SK-N-SH (cell line): ENCODE measurements at regions not wholly inside any gene's neighbourhood (a gene's known extent, or its start where the extent isn't known, plus 50 kb on each side); places are given as distances from the start of the nearest gene placed in this dataset.

Source experiments
- CTCF ChIA-PET: fragments of 300-600, 350-600 bp; formaldehyde crosslinking; extraction: SDS; loops from one replicate; lab custom pipeline; 2021; lab: Yijun Ruan, JAX
- POLR2A ChIA-PET: fragments of 350-600 bp; sonication (Branson Sonifier 250); formaldehyde crosslinking; extraction: SDS; loops from one replicate; lab custom pipeline; 2020; ENCODE audit warnings: antibody characterized with exemption, inconsistent platforms; lab: Yijun Ruan, JAX
- DNase-seq: peaks from one replicate; pipeline ENCODE4 v3.0.0; 2012
- H2AFZ ChIP-seq: fragments of 200-600 bp; sonication (generic); 2 replicates; pipeline ENCODE4 v1.8.1; 2016; ENCODE audit warnings: antibody characterized with exemption, mild to moderate bottlenecking, low read depth
- H3F3A ChIP-seq: fragments of 200-600 bp; sonication (generic); replicated peaks from 2 replicates; pipeline ENCODE3; 2016; ENCODE audit warnings: antibody characterized with exemption, mild to moderate bottlenecking; ENCODE audit not compliant: insufficient read depth
- H3K27ac ChIP-seq, 2 experiments: fragments of 200-500 bp in 1 of 2; fragments of 200-600 bp in 1 of 2; sonication (Bioruptor generic) in 1 of 2; sonication (generic), shearing (Covaris generic) in 1 of 2; 2 replicates each; pipeline versions ENCODE4 v1.5.1 to v1.6.1; 2014 to 2016; ENCODE audit warnings: low read depth in 2 of 2, inconsistent platforms in 1 of 2, low read length in 1 of 2, mild to moderate bottlenecking in 1 of 2, mixed read lengths in 1 of 2
- H3K27me3 ChIP-seq: fragments of 200-600 bp; sonication (generic), shearing (Covaris generic); 2 replicates; pipeline ENCODE4 v1.6.1; 2016; ENCODE audit warnings: mixed run types; ENCODE audit not compliant: insufficient read depth
- H3K36me3 ChIP-seq, 2 experiments: fragments of 200-500 bp in 1 of 2; fragments of 200-600 bp in 1 of 2; sonication (Bioruptor generic) in 1 of 2; sonication (generic) in 1 of 2; replicated peaks in 1 of 2; 2 replicates each; pipeline versions ENCODE3 to v1.5.1; 2014 to 2016; ENCODE audit warnings: low read length in 1 of 2, mild to moderate bottlenecking in 1 of 2; ENCODE audit not compliant: insufficient read depth in 2 of 2, control insufficient read depth in 1 of 2
- H3K4me1 ChIP-seq, 2 experiments: fragments of 200-500 bp in 1 of 2; fragments of 200-600 bp in 1 of 2; sonication (Bioruptor generic) in 1 of 2; sonication (generic), shearing (Covaris generic) in 1 of 2; 2 replicates each; pipeline versions ENCODE4 v1.5.1 to v1.6.1; 2014 to 2016; ENCODE audit warnings: low read depth in 1 of 2, low read length in 1 of 2, mixed run types in 1 of 2; ENCODE audit not compliant: insufficient read depth in 2 of 2, control insufficient read depth in 1 of 2
- H3K4me2 ChIP-seq: fragments of 200-600 bp; sonication (generic), shearing (Covaris generic); 2 replicates; pipeline ENCODE4 v1.6.1; 2017; ENCODE audit warnings: mixed run types
- H3K4me3 ChIP-seq, 2 experiments: fragments of 200-500 bp in 1 of 2; fragments of 200-600 bp in 1 of 2; sonication (Bioruptor generic) in 1 of 2; sonication (generic), shearing (Covaris generic) in 1 of 2; 2 replicates each; pipeline versions ENCODE4 v1.5.1 to v1.8.1; 2014 to 2016; ENCODE audit warnings: low read depth in 2 of 2, inconsistent platforms in 1 of 2, low read length in 1 of 2, mild to moderate bottlenecking in 1 of 2, mixed read lengths in 1 of 2, moderate library complexity in 1 of 2
- H3K79me2 ChIP-seq: fragments of 200-600 bp; sonication (generic); 2 replicates; pipeline ENCODE4 v1.8.1; 2017; ENCODE audit warnings: mild to moderate bottlenecking; ENCODE audit not compliant: insufficient read depth
- H3K9ac ChIP-seq: fragments of 200-600 bp; sonication (generic); 2 replicates; pipeline ENCODE4 v1.6.1; 2017; ENCODE audit warnings: mixed run types
- H3K9me2 ChIP-seq: fragments of 200-600 bp; sonication (generic); 2 replicates; pipeline ENCODE4 v1.6.1; 2017; ENCODE audit warnings: mixed run types
- H3K9me3 ChIP-seq: fragments of 200-600 bp; sonication (generic); 2 replicates; pipeline ENCODE4 v1.6.1; 2017; ENCODE audit warnings: mixed run types, mild to moderate bottlenecking, moderate library complexity
- H4K20me1 ChIP-seq: fragments of 200-600 bp; sonication (generic); 2 replicates; pipeline ENCODE4 v1.6.1; 2017; ENCODE audit warnings: mild to moderate bottlenecking, mixed run types; ENCODE audit not compliant: insufficient read depth
- CHD2 ChIP-seq: fragments of 150-350 bp; IDR thresholded peaks from 2 replicates; pipeline ENCODE4 v1.6.1; 2018; ENCODE audit warnings: low read length; ENCODE audit not compliant: partially characterized antibody
- ELF1 ChIP-seq: IDR thresholded peaks from 2 replicates; pipeline ENCODE4 v1.4.0; 2012
- FOSL2 ChIP-seq: IDR thresholded peaks from 2 replicates; pipeline ENCODE4 v1.4.0; 2012; ENCODE audit warnings: low read depth, mild to moderate bottlenecking, moderate library complexity, borderline replicate concordance
- FOXJ3 ChIP-seq: sonication (generic); formaldehyde crosslinking; IDR thresholded peaks from 2 replicates; pipeline ENCODE4 v1.5.1; 2020; ENCODE audit warnings: mild to moderate bottlenecking, missing genetic modification reagents
- JUND ChIP-seq: IDR thresholded peaks from 2 replicates; pipeline ENCODE4 v1.4.0; 2012
- MXI1 ChIP-seq: IDR thresholded peaks from 2 replicates; pipeline ENCODE4 v1.6.1; 2012; ENCODE audit warnings: mild to moderate bottlenecking, low read depth, low read length, improper control_type of control experiment
- NFIC ChIP-seq: IDR thresholded peaks from 2 replicates; pipeline ENCODE4 v1.4.0; 2012; ENCODE audit warnings: borderline replicate concordance
- NRF1 ChIP-seq: IDR thresholded peaks from 2 replicates; pipeline ENCODE4 v1.6.1; 2012; ENCODE audit warnings: low read depth, mild to moderate bottlenecking, low read length
- POLR2AphosphoS5 ChIP-seq: IDR thresholded peaks from 2 replicates; pipeline ENCODE4 v1.6.1; 2012; ENCODE audit warnings: low read depth, low read length
- RCOR1 ChIP-seq: fragments of 150-350 bp; IDR thresholded peaks from 2 replicates; pipeline ENCODE4 v1.6.1; 2017; ENCODE audit warnings: antibody characterized with exemption, low read length
- RFX5 ChIP-seq: IDR thresholded peaks from 2 replicates; pipeline ENCODE4 v1.6.1; 2012; ENCODE audit warnings: mild to moderate bottlenecking, improper control_type of control experiment, low read length
- SIN3A ChIP-seq: IDR thresholded peaks from 2 replicates; pipeline ENCODE4 v1.6.1; 2012; ENCODE audit warnings: low read depth, mild to moderate bottlenecking, low read length, moderate library complexity, borderline replicate concordance
- TAF1 ChIP-seq: IDR thresholded peaks from 2 replicates; pipeline ENCODE4 v1.6.1; 2012; ENCODE audit warnings: low read depth, mild to moderate bottlenecking, low read length, moderate library complexity, borderline replicate concordance
- TCF12 ChIP-seq: IDR thresholded peaks from 2 replicates; pipeline ENCODE4 v1.4.0; 2012
- YY1 ChIP-seq: IDR thresholded peaks from 2 replicates; pipeline ENCODE4 v1.4.0; 2012; ENCODE audit warnings: low read depth, mild to moderate bottlenecking
- WGBS: methylation state at CpG from one replicate; pipeline ENCODE4 v1.1.6; 2017; ENCODE audit warnings: low lambda C conversion rate; 5-methylcytosine and 5-hydroxymethylcytosine counted together
- TF ChIP-seq, protein P1 (sequence below): IDR thresholded peaks from 2 replicates; pipeline ENCODE4 v1.6.1; 2012; ENCODE audit warnings: mild to moderate bottlenecking, low read depth, low read length, moderate library complexity
- TF ChIP-seq, protein P2 (sequence below): fragments of 200-600 bp; sonication (generic); IDR thresholded peaks from 2 replicates; pipeline ENCODE4 v1.6.1; 2017; ENCODE audit warnings: antibody characterized with exemption, mild to moderate bottlenecking, moderate library complexity
- TF ChIP-seq, protein P3 (sequence below): IDR thresholded peaks from 2 replicates; pipeline ENCODE4; 2012
- TF ChIP-seq, protein P4 (sequence below): IDR thresholded peaks from 2 replicates; pipeline ENCODE4 v1.4.0; 2012; ENCODE audit warnings: low read depth, borderline replicate concordance

- Histone ChIP-seq H3K9ac (no peak overlapping the region), H3F3A (peaks cover 7% of the 10 kb centered on the region), H3K4me3 (no peak overlapping the region), H3K9me3 (no peaks in the 10 kb centered on the region), H3K4me2 (no peak overlapping the region), H4K20me1 (no peaks in the 10 kb centered on the region), H3K27ac (no peak overlapping the region), H3K36me3 (no peaks in the 10 kb centered on the region), H3K27me3 (no peaks in the 10 kb centered on the region), H3K4me1 (peaks cover 0 to 1% of the 10 kb centered on the region in 2 experiments; a peak in 1 of 4 replicates), H2AFZ (no peak overlapping the region), H3K79me2 (no peaks in the 10 kb centered on the region), H3K9me2 (no peaks in the 10 kb centered on the region)
- no peak for DNase-seq
- ChIA-PET POLR2A (no interaction called here), CTCF (interaction anchor here (0.6 to 1.3 kb wide), 4 partner anchors 15 to 144 kb away, joined by 3 read pairs; no protein-coding TSS in a partner anchor)
- 36% methylated on average over 3 of the region's 3 CpGs for WGBS
- TF ChIP-seq RFX5 (no peak), MXI1 (no peak), YY1 (no peak), NFIC (no peak), SIN3A (no peak)
- TF ChIP-seq, protein P1, sequence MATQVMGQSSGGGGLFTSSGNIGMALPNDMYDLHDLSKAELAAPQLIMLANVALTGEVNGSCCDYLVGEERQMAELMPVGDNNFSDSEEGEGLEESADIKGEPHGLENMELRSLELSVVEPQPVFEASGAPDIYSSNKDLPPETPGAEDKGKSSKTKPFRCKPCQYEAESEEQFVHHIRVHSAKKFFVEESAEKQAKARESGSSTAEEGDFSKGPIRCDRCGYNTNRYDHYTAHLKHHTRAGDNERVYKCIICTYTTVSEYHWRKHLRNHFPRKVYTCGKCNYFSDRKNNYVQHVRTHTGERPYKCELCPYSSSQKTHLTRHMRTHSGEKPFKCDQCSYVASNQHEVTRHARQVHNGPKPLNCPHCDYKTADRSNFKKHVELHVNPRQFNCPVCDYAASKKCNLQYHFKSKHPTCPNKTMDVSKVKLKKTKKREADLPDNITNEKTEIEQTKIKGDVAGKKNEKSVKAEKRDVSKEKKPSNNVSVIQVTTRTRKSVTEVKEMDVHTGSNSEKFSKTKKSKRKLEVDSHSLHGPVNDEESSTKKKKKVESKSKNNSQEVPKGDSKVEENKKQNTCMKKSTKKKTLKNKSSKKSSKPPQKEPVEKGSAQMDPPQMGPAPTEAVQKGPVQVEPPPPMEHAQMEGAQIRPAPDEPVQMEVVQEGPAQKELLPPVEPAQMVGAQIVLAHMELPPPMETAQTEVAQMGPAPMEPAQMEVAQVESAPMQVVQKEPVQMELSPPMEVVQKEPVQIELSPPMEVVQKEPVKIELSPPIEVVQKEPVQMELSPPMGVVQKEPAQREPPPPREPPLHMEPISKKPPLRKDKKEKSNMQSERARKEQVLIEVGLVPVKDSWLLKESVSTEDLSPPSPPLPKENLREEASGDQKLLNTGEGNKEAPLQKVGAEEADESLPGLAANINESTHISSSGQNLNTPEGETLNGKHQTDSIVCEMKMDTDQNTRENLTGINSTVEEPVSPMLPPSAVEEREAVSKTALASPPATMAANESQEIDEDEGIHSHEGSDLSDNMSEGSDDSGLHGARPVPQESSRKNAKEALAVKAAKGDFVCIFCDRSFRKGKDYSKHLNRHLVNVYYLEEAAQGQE: no peak
- TF ChIP-seq, protein P2, sequence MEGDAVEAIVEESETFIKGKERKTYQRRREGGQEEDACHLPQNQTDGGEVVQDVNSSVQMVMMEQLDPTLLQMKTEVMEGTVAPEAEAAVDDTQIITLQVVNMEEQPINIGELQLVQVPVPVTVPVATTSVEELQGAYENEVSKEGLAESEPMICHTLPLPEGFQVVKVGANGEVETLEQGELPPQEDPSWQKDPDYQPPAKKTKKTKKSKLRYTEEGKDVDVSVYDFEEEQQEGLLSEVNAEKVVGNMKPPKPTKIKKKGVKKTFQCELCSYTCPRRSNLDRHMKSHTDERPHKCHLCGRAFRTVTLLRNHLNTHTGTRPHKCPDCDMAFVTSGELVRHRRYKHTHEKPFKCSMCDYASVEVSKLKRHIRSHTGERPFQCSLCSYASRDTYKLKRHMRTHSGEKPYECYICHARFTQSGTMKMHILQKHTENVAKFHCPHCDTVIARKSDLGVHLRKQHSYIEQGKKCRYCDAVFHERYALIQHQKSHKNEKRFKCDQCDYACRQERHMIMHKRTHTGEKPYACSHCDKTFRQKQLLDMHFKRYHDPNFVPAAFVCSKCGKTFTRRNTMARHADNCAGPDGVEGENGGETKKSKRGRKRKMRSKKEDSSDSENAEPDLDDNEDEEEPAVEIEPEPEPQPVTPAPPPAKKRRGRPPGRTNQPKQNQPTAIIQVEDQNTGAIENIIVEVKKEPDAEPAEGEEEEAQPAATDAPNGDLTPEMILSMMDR: no peak
- TF ChIP-seq, protein P3, sequence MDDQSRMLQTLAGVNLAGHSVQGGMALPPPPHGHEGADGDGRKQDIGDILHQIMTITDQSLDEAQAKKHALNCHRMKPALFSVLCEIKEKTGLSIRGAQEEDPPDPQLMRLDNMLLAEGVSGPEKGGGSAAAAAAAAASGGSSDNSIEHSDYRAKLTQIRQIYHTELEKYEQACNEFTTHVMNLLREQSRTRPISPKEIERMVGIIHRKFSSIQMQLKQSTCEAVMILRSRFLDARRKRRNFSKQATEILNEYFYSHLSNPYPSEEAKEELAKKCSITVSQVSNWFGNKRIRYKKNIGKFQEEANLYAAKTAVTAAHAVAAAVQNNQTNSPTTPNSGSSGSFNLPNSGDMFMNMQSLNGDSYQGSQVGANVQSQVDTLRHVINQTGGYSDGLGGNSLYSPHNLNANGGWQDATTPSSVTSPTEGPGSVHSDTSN: no peak
Measured at GRCh38 chr18:34970106-34970505, 71.1 kb upstream of the MAPRE2 start.

DNA sequence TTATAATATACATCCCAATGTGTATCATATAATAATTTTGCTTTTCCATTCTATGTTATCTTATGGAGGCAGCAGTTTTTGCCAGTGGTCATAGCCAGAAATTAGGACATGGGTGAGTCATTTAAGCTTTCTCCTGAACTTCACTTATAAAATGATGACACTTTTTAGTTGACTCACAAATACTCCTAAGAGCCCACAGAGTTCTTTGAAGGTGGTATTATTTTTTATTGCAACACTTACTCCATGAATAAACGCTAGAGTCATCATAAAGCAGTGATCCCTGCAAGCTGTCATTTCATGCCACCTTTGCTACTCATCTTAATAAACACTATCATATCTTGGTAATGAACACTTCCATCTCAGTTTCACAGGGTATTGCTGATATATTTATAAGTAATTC, 69.9 kb upstream of the MAPRE2 start:
- H4K20me1 ChIP-seq: no peaks in the 10 kb centered on the region
- H3K9me2 ChIP-seq: no peaks in the 10 kb centered on the region
- no peak for DNase-seq
- ChIA-PET CTCF (interaction anchor here (0.6 to 1.3 kb wide), 3 partner anchors 12 to 172 kb away, joined by 4 read pairs; no protein-coding TSS in a partner anchor), POLR2A (no interaction called here)
- peaks cover 0 to 2% of the 10 kb centered on the region in 2 experiments; a peak in 1 of 4 replicates for H3K4me1 ChIP-seq
- no peak overlapping the region for H3K27ac ChIP-seq
- no peak overlapping the region for H3K9ac ChIP-seq
- H3K36me3 ChIP-seq: no peaks in the 10 kb centered on the region
- H3K27me3 ChIP-seq: peaks cover 8% of the 10 kb centered on the region; the same call in 1 of the 2 replicates
- H3K4me3 ChIP-seq: no peak overlapping the region
- H3K9me3 ChIP-seq: no peaks in the 10 kb centered on the region
- H3K79me2 ChIP-seq: no peaks in the 10 kb centered on the region
- 41% methylated on average over 1 of the region's 1 CpG for WGBS
- no peak overlapping the region for H2AFZ ChIP-seq
- H3K4me2 ChIP-seq: no peak overlapping the region
- peaks cover 7% of the 10 kb centered on the region for H3F3A ChIP-seq
- TF ChIP-seq, protein P3: no peak
- TF ChIP-seq RFX5: no peak
- TF ChIP-seq SIN3A: no peak
- TF ChIP-seq RCOR1: no peak
- no peak for TF ChIP-seq CHD2
- TF ChIP-seq, protein P4, sequence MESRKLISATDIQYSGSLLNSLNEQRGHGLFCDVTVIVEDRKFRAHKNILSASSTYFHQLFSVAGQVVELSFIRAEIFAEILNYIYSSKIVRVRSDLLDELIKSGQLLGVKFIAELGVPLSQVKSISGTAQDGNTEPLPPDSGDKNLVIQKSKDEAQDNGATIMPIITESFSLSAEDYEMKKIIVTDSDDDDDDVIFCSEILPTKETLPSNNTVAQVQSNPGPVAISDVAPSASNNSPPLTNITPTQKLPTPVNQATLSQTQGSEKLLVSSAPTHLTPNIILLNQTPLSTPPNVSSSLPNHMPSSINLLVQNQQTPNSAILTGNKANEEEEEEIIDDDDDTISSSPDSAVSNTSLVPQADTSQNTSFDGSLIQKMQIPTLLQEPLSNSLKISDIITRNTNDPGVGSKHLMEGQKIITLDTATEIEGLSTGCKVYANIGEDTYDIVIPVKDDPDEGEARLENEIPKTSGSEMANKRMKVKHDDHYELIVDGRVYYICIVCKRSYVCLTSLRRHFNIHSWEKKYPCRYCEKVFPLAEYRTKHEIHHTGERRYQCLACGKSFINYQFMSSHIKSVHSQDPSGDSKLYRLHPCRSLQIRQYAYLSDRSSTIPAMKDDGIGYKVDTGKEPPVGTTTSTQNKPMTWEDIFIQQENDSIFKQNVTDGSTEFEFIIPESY: no peak
- TF ChIP-seq NRF1: no peak
- no peak for TF ChIP-seq JUND
- no peak for TF ChIP-seq FOSL2
- no peak for TF ChIP-seq TCF12
- no peak for TF ChIP-seq POLR2AphosphoS5
- no peak for TF ChIP-seq FOXJ3
- TF ChIP-seq TAF1: no peak
- no peak for TF ChIP-seq ELF1
